ENCODE measurements at regions not wholly inside any gene's neighbourhood (a gene's known extent, or its start where the extent isn't known, plus 50 kb on each side); places are given as distances from the start of the nearest gene placed in this dataset.

GRCh38 chr18:73407506-73407905 is 539.7 kb upstream of the NETO1 start:
- no peak overlapping the region for H2AFZ ChIP-seq (ENCODE audit: insufficient read depth, low read depth, low read length, poor library complexity, severe bottlenecking)
- DNase-seq = no peak
- peaks cover 0 to 12% (median 10%) of the 10 kb centered on the region in 7 donors for H3K9me3 Mint-ChIP-seq
- H3K36me3 Mint-ChIP-seq = no peaks in the 10 kb centered on the region
- intact Hi-C loops (cut with micrococcal nuclease) = no loop called here
- H3K4me1 ChIP-seq (ENCODE audit: control insufficient read depth in 1 of 2, insufficient read depth in 2 of 2, low read length in 2 of 2) = no peaks in the 10 kb centered on the region
- H3K27ac ChIP-seq (ENCODE audit: low read depth in 1 of 2, low read length in 2 of 2) = no peak overlapping the region
- no peaks in the 10 kb centered on the region for H3K79me2 ChIP-seq (ENCODE audit: insufficient read depth, low read length)
- no peak for TF ChIP-seq CTCF (IDR thresholded peaks at IDR 0.05)
- WGBS (ENCODE audit: insufficient coverage) = no CpG with 5 or more reads among the region's 1 CpG
- H3K27me3 Mint-ChIP-seq (ENCODE audit: low read depth in 3 of 3) = peaks cover 0 to 2% (median 0%) of the 10 kb centered on the region in 3 donors
- H3K27ac Mint-ChIP-seq = no peak overlapping the region
- H3K4me3 ChIP-seq (replicated peaks in 1 of 3; ENCODE audit: low read depth in 2 of 3, low read length in 3 of 3) = no peak overlapping the region
- H3K27me3 ChIP-seq (ENCODE audit: control insufficient read depth in 2 of 2, insufficient read depth in 2 of 2, low read length in 2 of 2) = no peaks in the 10 kb centered on the region
- no peaks in the 10 kb centered on the region for H3K9me3 ChIP-seq (replicated peaks in 1 of 2; ENCODE audit: control insufficient read depth in 1 of 2, insufficient read depth in 1 of 2, low read length in 2 of 2)
- no peaks in the 10 kb centered on the region for H4K20me1 ChIP-seq (ENCODE audit: insufficient read depth, low read length)
- H3K9ac ChIP-seq (ENCODE audit: insufficient read depth, low read length, poor library complexity, severe bottlenecking) = no peak overlapping the region
- no peaks in the 10 kb centered on the region for H3K36me3 ChIP-seq (replicated peaks in 1 of 2; ENCODE audit: control insufficient read depth in 1 of 2, insufficient read depth in 2 of 2, low read length in 2 of 2)
- no peaks in the 10 kb centered on the region for H3K4me1 Mint-ChIP-seq
- H3K4me2 ChIP-seq (replicated peaks; ENCODE audit: extremely low read depth, low read length, poor library complexity, severe bottlenecking) = no peak overlapping the region
- H3K4me3 Mint-ChIP-seq = no peak overlapping the region

- Histone ChIP-seq H3K27me3 (ENCODE audit: control insufficient read depth in 2 of 2, insufficient read depth in 2 of 2, low read length in 2 of 2) (no peaks in the 10 kb centered on the region), H3K36me3 (replicated peaks in 1 of 2; ENCODE audit: control insufficient read depth in 1 of 2, insufficient read depth in 2 of 2, low read length in 2 of 2) (no peaks in the 10 kb centered on the region), H3K9me3 (replicated peaks in 1 of 2; ENCODE audit: control insufficient read depth in 1 of 2, insufficient read depth in 1 of 2, low read length in 2 of 2) (no peaks in the 10 kb centered on the region), H3K4me3 (replicated peaks in 1 of 3; ENCODE audit: low read depth in 2 of 3, low read length in 3 of 3) (no peak overlapping the region), H3K4me2 (replicated peaks; ENCODE audit: extremely low read depth, low read length, poor library complexity, severe bottlenecking) (no peak overlapping the region), H3K27ac (ENCODE audit: low read depth in 1 of 2, low read length in 2 of 2) (no peak overlapping the region), H4K20me1 (ENCODE audit: insufficient read depth, low read length) (no peaks in the 10 kb centered on the region), H2AFZ (ENCODE audit: insufficient read depth, low read depth, low read length, poor library complexity, severe bottlenecking) (no peak overlapping the region), H3K9ac (ENCODE audit: insufficient read depth, low read length, poor library complexity, severe bottlenecking) (no peak overlapping the region), H3K79me2 (ENCODE audit: insufficient read depth, low read length) (no peaks in the 10 kb centered on the region), H3K4me1 (ENCODE audit: control insufficient read depth in 1 of 2, insufficient read depth in 2 of 2, low read length in 2 of 2) (no peaks in the 10 kb centered on the region)
- no peak for TF ChIP-seq CTCF (IDR thresholded peaks at IDR 0.05)
- intact Hi-C loops (cut with micrococcal nuclease) = no loop called here
- H3K27ac Mint-ChIP-seq = no peak overlapping the region
- no peak overlapping the region for H3K4me3 Mint-ChIP-seq
- H3K36me3 Mint-ChIP-seq = no peaks in the 10 kb centered on the region
- no CpG with 5 or more reads among the region's 4 CpGs for WGBS (ENCODE audit: insufficient coverage)
- no peak for DNase-seq
- H3K27me3 Mint-ChIP-seq (ENCODE audit: low read depth in 3 of 3) = no peaks in the 10 kb centered on the region
- no peaks in the 10 kb centered on the region for H3K4me1 Mint-ChIP-seq
- H3K9me3 Mint-ChIP-seq = peaks cover 0 to 7% (median 5%) of the 10 kb centered on the region in 7 donors
Observed at GRCh38 chr18:73384246-73384645, 516.5 kb upstream of the NETO1 start.

Measured in CD14-positive monocyte (primary cell).